ENCODE measurements at regions not wholly inside any gene's neighbourhood (a gene's known extent, or its start where the extent isn't known, plus 50 kb on each side); places are given as distances from the start of the nearest gene placed in this dataset.
"Not testable (repeated sequence)": the region's sequence is repeated elsewhere in the genome, so short reads cannot be mapped to it uniquely, and the experiment has no call there.

DNA sequence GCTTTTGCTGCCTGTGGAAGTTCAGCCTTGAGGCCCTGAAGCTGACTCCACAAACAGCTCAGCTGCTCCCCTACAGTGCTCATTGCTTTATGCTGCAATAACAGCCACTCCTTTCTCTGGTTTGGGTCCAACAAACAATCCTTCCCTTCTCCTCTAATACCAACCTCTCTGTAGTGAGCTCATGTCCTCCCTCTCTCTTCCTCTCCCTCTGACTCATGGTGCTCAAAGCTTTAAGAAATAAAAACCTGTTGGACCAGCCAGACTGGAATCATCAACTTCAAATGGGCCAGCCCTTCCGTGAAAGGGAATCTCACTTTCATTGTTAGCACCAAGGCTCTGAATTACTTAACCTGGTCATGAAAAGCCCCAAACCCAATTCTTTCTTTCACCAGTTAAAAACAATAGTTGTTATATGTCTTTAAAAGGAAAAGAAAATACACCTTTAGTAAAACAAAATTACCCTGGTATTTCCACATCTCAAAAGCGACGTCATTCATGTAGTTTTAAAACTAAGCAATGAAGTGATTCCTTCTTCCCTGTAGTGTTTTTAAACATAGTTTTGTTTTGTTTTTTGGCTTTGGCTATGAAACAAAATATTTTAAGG lies 126.4 kb downstream of the DUSP6 start:
- DNase-seq, result no peak

DNA sequence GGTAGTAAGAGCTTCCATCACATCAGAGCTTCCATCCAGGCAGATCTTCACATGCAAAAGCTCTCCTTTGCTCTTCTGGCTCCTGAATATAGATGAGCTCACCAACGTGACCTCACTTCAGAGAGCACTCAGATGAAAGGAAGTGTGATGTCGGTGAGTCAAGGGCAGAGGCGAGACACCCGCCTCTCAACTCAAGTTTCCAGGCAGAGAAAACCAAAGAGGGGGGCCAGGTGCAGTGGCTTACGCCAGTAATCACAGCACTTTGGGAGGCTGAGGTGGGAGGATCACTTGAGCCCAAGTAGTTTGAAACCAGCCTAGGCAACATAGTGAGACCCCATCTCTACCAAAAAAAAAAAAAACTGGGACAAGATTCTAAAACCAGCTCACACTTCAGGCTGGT lies 126.9 kb downstream of the DUSP6 start:
- DNase-seq, result peak; percentile 61 to 91

DNA sequence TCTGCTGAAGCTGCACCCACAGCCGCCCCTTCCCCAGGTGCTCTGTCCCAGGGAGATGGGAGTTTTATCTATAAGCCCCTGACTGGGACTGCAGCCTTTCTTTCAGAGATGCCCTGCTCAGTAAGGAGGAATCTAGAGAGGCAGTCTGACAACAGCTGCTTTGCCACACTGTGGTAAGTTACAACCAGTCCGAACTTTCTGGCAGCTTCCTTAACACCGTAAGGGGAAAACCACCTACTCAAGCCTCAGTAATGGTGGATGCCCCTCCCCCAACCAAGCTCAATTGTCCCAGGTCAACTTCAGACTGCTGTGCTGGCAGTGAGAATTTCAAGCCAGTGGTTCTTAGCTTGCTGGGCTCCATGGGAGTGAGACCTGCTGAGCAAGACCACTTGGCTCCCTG lies 129.7 kb downstream of the DUSP6 start:
- not testable (repeated sequence) for DNase-seq

GRCh38 chr12:89217472-89217871 lies 134.8 kb downstream of the DUSP6 start:
- no peak for DNase-seq

GRCh38 chr12:89216211-89216952 lies 135.9 kb downstream of the DUSP6 start:
- DNase-seq, result no peak

DNA sequence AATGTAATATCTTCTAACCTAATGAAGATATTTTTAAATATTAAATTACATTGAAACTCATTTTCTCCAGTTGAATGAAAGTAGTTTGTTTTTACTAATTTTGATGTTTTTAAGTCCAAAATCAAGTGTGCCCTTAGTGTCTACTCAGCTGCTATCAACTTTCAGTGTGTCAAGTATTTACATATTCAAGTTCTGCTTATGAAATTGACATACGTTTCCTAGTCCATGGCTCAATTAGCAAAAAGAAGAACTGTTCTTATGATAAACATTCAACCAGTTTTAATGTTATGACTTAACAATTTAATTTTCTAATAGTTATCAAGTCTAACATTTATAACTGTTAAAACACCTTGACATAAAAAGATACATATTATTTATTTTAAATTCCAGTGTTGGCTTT lies 137.1 kb downstream of the DUSP6 start:
- no peak for DNase-seq

DNA sequence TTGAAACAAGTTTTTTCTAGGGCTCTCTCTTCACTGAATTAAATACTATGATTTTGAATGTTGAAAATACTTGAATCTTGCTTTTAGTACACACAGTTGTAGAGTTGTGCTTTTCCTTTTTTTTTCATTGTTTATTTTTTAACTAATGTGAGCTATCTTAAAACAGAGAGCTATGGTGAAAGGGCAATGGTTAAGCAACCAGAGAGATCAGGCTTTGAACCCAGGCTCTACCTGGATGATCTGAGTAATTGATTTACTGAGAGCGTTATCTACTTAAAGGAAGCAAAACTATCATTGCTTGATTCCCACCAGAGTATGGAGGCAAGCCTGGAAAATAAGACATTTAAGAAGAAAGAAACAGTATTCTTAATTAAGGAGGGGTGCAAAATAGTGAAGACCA lies 138.6 kb downstream of the DUSP6 start:
- no peak for DNase-seq

DNA sequence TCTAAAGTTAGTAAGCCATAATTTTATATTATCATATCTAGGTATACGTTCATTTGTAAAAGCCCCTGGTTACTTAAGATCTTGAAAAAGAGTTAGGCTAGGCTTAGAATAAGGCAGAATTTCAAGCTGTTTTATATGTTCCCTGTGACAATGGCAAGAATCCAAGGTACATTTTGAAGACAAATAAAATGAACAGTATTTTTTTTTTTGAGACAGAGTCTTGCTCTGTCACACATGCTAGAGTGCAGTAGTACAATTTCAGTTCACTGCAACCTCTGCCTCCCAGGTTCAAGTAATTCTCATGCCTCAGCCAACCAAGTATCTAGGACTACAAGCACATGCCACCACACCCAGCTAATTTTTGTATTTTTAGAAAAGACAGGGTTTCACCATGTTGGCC lies 139.2 kb downstream of the DUSP6 start:
- DNase-seq, result no peak

DNA sequence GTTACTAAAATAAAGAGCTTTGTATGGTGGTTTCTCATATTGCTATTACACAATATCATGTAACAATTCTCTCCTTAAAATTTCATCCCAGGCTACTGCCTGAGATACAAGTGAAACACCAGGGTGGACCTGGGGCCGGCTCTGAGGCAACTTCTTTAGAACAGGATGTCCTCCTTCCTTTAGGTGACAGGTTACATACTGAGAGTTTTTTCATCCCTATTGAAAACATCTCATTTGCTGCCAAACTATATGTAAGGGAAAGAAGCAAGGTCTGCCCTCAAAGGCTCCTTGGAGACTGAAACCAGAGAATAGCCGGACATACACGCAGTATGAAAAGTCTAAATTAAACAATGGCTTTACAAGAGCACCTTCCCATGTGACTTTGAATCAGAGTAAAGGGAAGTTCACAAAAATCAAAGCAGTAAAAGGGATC lies 139.9 kb downstream of the DUSP6 start:
- DNase-seq, result no peak

DNA sequence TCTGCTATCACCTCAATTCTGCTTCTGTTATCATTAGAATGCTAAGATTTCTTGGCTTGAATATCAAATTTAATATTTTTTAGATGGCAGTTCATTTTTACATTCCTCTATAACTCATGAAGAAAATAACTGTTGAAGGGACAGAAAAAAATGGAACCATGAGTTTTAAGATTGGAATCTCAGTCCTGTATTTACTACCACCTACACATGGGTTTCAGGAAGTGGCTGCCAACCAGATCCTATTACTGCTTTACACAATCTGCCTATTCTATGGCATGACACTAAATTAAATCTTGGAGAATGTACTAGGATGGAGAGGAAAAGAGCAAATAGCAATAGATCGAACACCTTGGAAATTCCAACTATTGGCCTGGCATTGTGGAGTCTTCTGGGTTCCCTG lies 140.8 kb downstream of the DUSP6 start:
- no peak for DNase-seq

DNA sequence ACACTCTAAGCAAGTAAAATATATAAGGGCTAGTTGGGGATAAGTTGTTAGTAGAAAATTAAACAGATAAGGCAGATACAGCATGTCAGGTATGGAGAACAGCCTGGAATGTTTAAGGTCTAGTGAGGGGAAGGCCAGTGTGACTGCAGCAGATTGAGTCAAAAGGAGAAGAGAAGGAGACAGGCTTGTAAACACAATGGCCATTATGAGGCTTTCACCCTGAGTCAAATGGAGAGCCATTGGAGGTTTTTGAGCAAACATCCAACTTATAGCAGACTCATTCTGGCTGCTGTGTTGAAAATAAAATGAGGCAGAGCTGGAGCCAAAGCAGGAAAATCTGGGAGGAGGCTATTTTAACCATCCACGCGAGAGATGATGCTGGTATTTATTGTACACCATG lies 142.0 kb downstream of the DUSP6 start:
- no peak for DNase-seq

DNA sequence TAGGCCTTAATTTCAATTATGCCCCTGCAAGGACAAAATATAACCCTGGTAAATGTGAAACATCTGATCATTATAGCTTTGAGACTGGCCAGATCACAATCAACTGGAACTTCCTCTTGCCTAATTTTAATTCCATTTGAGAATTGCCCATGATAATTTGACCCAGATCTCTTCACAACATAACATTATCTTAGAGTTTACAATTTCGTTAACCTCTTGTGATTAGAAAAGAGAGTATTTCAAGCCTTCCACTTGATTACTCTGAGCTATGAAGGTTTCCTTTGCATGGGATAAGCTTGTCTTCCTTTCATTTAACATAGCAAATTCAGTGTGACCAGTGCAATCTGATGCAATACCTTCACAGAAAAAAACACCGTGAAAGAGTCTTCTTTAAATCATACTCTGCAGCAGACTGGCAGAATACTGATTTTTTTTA lies 143.6 kb downstream of the DUSP6 start:
- no peak for DNase-seq

GRCh38 chr12:89206390-89206789 lies 145.9 kb downstream of the DUSP6 start:
- DNase-seq, result no peak

DNA sequence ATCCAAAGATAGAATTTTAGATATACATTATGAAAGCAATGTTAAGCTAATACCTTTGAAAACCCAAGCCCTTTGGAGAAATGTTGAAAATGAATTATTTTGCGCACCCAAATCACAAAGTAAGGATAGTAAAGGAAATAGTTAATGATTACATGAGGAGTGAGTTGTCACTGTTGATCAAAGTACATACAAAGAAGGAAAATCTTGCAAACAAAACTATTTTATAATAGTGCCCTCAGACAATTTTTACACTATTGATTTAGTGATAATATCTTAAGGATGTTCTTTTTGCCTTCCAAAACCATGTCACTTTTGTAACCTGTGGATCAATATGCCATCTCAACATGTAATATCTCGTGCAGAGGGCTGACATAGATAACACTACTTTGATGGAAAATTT lies 146.8 kb downstream of the DUSP6 start:
- no peak for DNase-seq

DNA sequence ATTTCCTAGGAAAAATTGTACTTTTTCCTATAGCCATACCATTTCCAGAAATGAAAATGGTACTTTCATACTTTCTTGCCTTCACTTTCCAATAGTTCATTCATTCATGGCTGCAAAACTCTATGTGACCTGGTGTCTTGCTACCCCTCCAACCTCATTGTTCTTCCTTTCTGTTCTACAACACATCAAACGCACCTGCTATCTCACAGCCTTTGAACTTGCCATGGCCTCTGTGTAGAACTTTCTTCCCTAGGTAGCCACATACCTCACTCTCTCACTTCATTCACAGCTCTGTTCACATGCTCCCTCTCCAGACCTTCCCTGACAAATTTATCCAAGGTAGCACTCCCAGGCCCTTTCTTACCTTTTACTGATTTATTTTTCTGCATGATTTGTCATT lies 149.2 kb downstream of the DUSP6 start:
- no peak for DNase-seq

GRCh38 chr12:89200217-89200616 lies 152.1 kb downstream of the DUSP6 start:
- DNase-seq, result no peak

- DNase-seq, result no peak
Measured at GRCh38 chr12:89195470-89195869, 156.8 kb downstream of the DUSP6 start.

DNA sequence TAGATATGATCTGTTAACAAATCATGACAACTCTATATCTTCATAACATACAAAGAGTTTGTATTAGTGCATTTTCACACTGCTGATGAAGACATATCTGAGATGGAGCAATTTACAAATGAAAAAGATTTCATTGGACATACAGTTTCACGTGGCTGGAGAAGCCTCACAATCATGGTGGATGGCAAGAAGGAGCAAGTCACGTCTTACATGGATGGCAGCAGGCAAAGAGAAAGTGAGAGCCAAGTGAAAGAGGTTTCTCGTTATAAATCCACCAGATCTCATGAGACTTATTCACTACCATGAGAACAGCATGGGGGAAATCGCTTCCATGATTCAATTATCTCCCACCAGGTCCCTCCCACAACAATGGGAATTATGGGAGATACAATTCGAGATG lies 157.6 kb downstream of the DUSP6 start:
- DNase-seq, result no peak

GRCh38 chr12:89192429-89192828 lies 159.9 kb downstream of the DUSP6 start:
- no peak for DNase-seq

GRCh38 chr12:89191597-89191996 lies 160.7 kb downstream of the DUSP6 start:
- DNase-seq, result not testable (repeated sequence)

DNA sequence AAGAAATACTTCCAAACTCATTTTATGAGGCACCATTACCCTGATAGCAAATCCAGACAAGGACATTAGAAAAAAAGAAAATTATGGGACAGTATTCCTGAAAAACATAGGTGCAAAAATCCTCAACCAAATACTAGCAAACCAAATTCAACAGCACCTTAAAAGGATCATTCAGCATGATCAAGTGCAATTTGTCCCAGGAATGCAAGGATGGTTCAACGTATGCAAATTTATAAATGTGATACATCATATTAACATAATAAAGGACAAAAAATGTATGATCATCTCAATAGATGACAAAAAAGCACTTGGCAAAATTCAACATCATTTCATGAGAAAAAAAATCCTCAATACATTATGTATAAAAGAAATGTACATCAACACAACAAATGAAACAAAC lies 162.9 kb downstream of the DUSP6 start:
- DNase-seq, result no peak

- DNase-seq, result no peak
Measured at GRCh38 chr12:89187507-89187906, 164.8 kb downstream of the DUSP6 start.

- DNase-seq, result no peak
Measured at GRCh38 chr12:89185889-89186288, 166.4 kb downstream of the DUSP6 start.

- no peak for DNase-seq
Measured at GRCh38 chr12:89185181-89185580, 167.1 kb downstream of the DUSP6 start.

- DNase-seq, result no peak
Measured at GRCh38 chr12:89183985-89184435, 168.3 kb downstream of the DUSP6 start.

Measured in stimulated activated CD4-positive, alpha-beta T cell treated with anti-CD3 and anti-CD28 coated beads, Interleukin-4, amount 100 ng/mL, for 4 hours (primary cell).